Glutamatergic neuron (in vitro differentiated cells): ENCODE measurements at regions not wholly inside any gene's neighbourhood (a gene's known extent, or its start where the extent isn't known, plus 50 kb on each side); places are given as distances from the start of the nearest gene placed in this dataset.
A peak's percentile ranks its signal among the peaks of the same experiment; 100 is the strongest.

Source experiments
- DNase-seq: peaks from one replicate; pipeline ENCODE4 v3.0.0; 2022
- H3K27ac Mint-ChIP-seq: one replicate; pipeline ENCODE4 v1.8.0; 2020; ENCODE audit warnings: mild to moderate bottlenecking, mixed read lengths, inconsistent platforms; ENCODE audit not compliant: unreplicated experiment
- H3K27me3 Mint-ChIP-seq: one replicate; pipeline ENCODE4 v1.8.0; 2020; ENCODE audit warnings: mild to moderate bottlenecking, moderate library complexity, mixed read lengths, inconsistent platforms; ENCODE audit not compliant: unreplicated experiment
- H3K36me3 Mint-ChIP-seq: one replicate; pipeline ENCODE4 v1.8.0; 2020; ENCODE audit warnings: mild to moderate bottlenecking, mixed read lengths, inconsistent platforms; ENCODE audit not compliant: unreplicated experiment
- H3K4me1 Mint-ChIP-seq: one replicate; pipeline ENCODE4 v1.8.0; 2020; ENCODE audit warnings: mild to moderate bottlenecking, low read depth, mixed read lengths, inconsistent platforms; ENCODE audit not compliant: unreplicated experiment
- H3K4me3 Mint-ChIP-seq: one replicate; pipeline ENCODE4 v1.8.0; 2020; ENCODE audit warnings: mild to moderate bottlenecking, mixed read lengths, inconsistent platforms; ENCODE audit not compliant: unreplicated experiment
- H3K9me3 Mint-ChIP-seq: one replicate; pipeline ENCODE4 v1.8.0; 2020; ENCODE audit warnings: mild to moderate bottlenecking, moderate library complexity, mixed read lengths, inconsistent platforms; ENCODE audit not compliant: unreplicated experiment
- CTCF ChIP-seq: fragments of 200-600 bp; sonication (generic); IDR thresholded peaks from one replicate; pipeline ENCODE4 v1.5.0; 2021; ENCODE audit not compliant: partially characterized antibody, unreplicated experiment

- DNase-seq = peak; percentile 50
- Mint-ChIP-seq H3K27ac (peak overlapping the region; percentile 79), H3K4me1 (peaks cover 9% of the 10 kb centered on the region), H3K27me3 (peaks cover 3% of the 10 kb centered on the region), H3K9me3 (peaks cover 5% of the 10 kb centered on the region), H3K4me3 (no peak overlapping the region), H3K36me3 (peaks cover 5% of the 10 kb centered on the region)
- TF ChIP-seq CTCF = no peak
These were observed 154.0 kb upstream of the TENM4 start for GRCh38 chr11:79594834-79595233.

- no peak overlapping the region for H3K27ac Mint-ChIP-seq
- H3K9me3 Mint-ChIP-seq = peaks cover 8% of the 10 kb centered on the region
- H3K4me1 Mint-ChIP-seq = peaks cover 9% of the 10 kb centered on the region
- no peak for TF ChIP-seq CTCF
- H3K4me3 Mint-ChIP-seq = no peak overlapping the region
- H3K27me3 Mint-ChIP-seq = peaks cover 2% of the 10 kb centered on the region
- no peak for DNase-seq
- H3K36me3 Mint-ChIP-seq = peaks cover 5% of the 10 kb centered on the region
These were observed 152.0 kb upstream of the TENM4 start for GRCh38 chr11:79592824-79593223.

GRCh38 chr11:79592406-79592805, 151.6 kb upstream of the TENM4 start:
- Mint-ChIP-seq H3K9me3 (peaks cover 8% of the 10 kb centered on the region), H3K4me3 (no peak overlapping the region), H3K36me3 (peaks cover 9% of the 10 kb centered on the region), H3K27ac (no peak overlapping the region), H3K4me1 (peaks cover 9% of the 10 kb centered on the region), H3K27me3 (peaks cover 2% of the 10 kb centered on the region)
- TF ChIP-seq CTCF = no peak
- DNase-seq = no peak

GRCh38 chr11:79582434-79582833, 141.6 kb upstream of the TENM4 start:
- no peak overlapping the region for H3K4me3 Mint-ChIP-seq
- peaks cover 2% of the 10 kb centered on the region for H3K27me3 Mint-ChIP-seq
- peaks cover under 1% of the 10 kb centered on the region for H3K36me3 Mint-ChIP-seq

GRCh38 chr11:79579063-79579462, 138.2 kb upstream of the TENM4 start:
- no peaks in the 10 kb centered on the region for H3K4me1 Mint-ChIP-seq
- peaks cover 2% of the 10 kb centered on the region for H3K9me3 Mint-ChIP-seq
- peaks cover under 1% of the 10 kb centered on the region for H3K27me3 Mint-ChIP-seq
- DNase-seq = no peak
- TF ChIP-seq CTCF = no peak
- H3K4me3 Mint-ChIP-seq = no peak overlapping the region
- H3K36me3 Mint-ChIP-seq = no peaks in the 10 kb centered on the region
- no peak overlapping the region for H3K27ac Mint-ChIP-seq

More at GRCh38 chr11:79582434-79582833, 141.6 kb upstream of the TENM4 start:
- DNase-seq = no peak
- peaks cover 5% of the 10 kb centered on the region for H3K9me3 Mint-ChIP-seq
- TF ChIP-seq CTCF = no peak
- H3K27ac Mint-ChIP-seq = no peak overlapping the region
- no peaks in the 10 kb centered on the region for H3K4me1 Mint-ChIP-seq
